ENCODE measurements at regions not wholly inside any gene's neighbourhood (a gene's known extent, or its start where the extent isn't known, plus 50 kb on each side); places are given as distances from the start of the nearest gene placed in this dataset.

GRCh38 chr14:30058401-30058800 lies 130.8 kb upstream of the PRKD1 start:
- TF ChIP-seq CTCF (conservative IDR thresholded peaks at IDR 0.05; ENCODE audit: low read depth, low read length) (no peak), EZH2 (IDR thresholded peaks at IDR 0.05; ENCODE audit: borderline replicate concordance, low read depth, low read length, poor library complexity, severe bottlenecking) (no peak)
